ENCODE measurements at regions not wholly inside any gene's neighbourhood (a gene's known extent, or its start where the extent isn't known, plus 50 kb on each side); places are given as distances from the start of the nearest gene placed in this dataset.

DNA sequence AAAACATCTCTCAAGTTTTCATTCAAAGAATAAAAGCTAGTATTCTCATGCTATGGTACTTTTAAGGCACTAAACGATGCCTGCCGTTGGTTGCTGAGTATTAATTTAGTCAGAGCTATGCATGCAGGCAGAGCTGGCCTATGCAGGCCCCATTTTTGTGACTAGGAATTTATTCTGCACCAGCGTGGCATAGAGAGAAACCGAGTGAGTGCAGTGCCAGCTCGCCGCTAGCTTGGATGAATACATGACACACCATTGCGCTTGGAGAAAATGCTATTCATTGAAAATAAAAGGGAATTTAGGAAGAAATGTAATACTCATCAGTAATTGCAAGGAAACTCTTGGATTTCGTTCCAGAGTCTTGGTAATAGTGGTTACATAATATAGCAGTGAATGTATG lies 231.6 kb upstream of the RBFOX1 start:
- no peak for TF ChIP-seq EZH2phosphoT487 (conservative IDR thresholded peaks at IDR 0.05; ENCODE audit: low read length)
- TF ChIP-seq, protein P1, sequence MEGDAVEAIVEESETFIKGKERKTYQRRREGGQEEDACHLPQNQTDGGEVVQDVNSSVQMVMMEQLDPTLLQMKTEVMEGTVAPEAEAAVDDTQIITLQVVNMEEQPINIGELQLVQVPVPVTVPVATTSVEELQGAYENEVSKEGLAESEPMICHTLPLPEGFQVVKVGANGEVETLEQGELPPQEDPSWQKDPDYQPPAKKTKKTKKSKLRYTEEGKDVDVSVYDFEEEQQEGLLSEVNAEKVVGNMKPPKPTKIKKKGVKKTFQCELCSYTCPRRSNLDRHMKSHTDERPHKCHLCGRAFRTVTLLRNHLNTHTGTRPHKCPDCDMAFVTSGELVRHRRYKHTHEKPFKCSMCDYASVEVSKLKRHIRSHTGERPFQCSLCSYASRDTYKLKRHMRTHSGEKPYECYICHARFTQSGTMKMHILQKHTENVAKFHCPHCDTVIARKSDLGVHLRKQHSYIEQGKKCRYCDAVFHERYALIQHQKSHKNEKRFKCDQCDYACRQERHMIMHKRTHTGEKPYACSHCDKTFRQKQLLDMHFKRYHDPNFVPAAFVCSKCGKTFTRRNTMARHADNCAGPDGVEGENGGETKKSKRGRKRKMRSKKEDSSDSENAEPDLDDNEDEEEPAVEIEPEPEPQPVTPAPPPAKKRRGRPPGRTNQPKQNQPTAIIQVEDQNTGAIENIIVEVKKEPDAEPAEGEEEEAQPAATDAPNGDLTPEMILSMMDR (IDR thresholded peaks at IDR 0.05; ENCODE audit: insufficient read depth, low read length, poor library complexity, severe bottlenecking) = no peak

All from SU-DHL-6 (cell line).